Inflammatory macrophage treated with lipopolysaccharide for 4 hours (primary cell): ENCODE measurements at regions not wholly inside any gene's neighbourhood (a gene's known extent, or its start where the extent isn't known, plus 50 kb on each side); places are given as distances from the start of the nearest gene placed in this dataset.

Experiments
- DNase-seq: peaks from one replicate; pipeline ENCODE4 v3.0.0-alpha.2; 2020

DNA sequence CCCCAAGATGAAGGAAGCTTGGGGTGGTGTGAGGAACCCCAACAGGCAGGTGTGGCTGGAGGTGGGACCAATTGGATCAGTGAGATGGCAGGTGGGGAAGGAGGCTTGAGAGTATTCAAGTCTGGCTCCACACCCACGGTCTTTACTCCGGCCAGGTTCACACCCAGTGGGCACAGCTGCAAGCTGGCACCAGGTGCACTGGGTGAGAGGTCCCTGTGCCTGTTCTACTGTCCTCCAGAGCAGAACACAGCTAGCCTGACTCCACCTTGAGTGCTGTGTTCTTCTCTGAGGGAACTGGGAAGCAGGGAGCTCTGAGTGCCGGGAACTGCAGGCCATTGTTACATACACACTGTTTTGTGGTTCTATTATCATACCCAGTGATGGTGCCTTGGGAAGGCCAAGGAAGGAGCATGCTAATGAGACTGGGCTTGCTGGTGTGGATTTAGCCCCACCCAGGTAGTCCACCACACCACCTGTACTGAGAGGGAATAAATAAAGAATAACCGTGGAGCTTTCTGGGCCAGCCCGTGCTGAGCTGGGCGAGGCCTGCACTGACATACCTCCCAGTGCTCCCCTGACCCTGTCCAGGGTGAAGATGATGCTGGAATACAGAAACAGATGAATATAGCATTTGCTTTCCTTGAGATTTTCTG lies 93.4 kb downstream of the ABHD5 start:
- DNase-seq, result no peak

DNA sequence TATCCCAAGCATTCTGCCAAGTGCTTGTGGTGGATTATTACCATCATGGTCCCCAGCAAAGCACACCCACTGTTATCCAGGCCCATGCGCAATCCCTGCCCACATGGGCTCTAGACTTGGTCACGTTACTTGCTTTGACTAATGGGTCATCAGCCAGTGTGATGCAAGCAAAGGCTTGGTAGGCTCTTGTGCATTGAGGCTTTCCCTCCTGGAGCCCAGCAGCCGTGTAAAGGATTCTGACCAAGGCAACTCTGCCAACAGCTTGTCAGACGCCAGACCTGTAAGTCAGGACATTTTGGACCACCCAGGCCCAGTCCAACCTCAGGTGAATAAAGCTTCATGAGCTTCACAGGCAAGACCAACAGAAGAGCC lies 93.9 kb downstream of the ABHD5 start:
- DNase-seq, result no peak

DNA sequence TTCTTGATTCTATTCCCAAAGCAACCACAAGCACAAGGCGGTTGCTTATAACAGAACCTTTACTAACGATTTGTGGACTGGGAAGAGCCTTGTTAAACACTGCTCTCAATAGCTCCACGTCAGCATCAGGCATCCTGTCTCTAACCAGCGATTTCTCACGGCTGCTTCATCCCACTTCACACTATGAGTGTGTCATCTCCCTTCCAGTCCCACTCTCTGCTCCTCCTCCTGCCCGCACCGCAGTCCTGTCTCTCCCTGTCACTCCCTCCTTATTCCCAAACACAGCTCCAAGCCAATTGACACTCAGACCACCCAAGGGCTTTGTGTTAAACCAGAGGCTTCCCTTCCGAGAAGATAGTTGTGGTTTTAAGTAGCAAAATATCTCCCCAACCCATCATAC lies 94.8 kb downstream of the ABHD5 start:
- no peak for DNase-seq

DNA sequence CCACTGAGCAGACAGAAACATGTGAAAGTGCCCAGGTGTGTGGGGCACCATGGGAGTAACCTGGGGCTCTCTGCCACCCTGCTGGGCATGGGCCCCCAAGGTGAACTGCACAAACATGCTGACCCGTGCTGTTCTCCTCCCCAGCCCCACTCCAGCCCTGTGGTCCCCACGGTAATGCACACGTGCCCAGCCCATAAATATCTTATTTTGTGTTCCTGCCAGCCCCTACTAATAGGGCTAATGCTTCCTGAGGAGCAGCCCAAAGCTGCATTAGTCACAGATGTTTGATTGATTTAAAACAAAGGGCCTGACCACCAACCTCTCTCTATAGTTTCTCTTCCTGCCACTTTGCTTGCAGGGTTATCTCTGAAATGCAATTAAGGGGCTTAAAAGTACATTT lies 95.4 kb downstream of the ABHD5 start:
- DNase-seq, result no peak

DNA sequence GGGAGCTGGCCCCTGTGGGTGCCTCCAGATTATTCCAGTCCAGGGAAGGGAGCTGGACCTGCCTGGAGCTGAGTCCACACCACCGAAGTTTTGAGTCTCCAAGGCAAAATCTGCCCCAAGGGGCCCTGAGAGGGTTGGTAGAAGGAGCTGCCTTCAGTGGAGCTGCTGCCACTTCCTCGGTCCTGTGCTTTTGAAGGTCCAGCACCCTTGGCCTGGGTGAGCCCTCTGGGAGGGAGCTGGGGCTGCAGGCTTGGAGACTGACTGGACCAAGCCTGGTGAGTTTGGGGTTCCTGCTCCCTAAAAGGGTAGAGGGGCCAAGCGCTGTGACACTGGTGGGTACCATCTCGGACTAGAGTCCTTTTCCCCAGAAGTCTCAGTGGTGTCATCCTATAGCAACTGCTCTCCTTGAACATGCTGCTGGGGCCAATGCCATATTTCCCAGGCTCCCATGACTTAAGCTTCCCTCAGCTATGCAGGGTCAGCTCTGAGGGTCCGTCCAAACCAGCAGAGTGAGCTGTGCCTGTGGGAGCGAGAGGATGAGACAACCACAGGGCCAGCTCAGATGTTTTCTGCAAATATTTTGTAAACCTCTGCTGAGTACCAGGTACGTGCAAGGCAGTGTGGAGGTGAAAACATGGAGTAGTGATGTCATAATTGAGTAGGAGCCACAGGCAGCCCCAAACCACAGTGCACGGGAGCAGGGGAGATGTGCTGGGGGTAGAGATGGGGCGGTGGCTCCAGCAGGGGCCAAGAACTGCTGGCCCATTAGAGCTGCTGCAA lies 96.0 kb downstream of the ABHD5 start:
- DNase-seq, result no peak

DNA sequence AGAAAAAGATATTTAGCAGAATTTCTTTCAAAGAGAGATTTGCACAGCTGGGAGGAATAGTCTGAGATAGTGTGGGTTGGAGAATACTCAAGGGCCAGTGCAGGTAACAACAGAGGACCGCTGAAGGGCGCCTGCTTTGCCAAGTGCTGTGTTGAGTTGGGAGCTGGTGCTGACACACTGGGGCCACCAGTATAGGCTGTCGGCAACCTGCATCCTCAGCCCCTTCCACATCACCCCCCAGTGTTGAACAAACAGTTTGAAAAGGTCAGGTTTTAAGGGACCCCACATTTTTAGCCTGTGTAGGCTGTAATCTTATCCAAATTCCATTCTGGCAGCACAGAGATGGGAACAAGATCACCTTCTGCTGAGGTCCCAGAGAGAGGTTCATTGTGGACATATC lies 96.6 kb downstream of the ABHD5 start:
- DNase-seq, result no peak

DNA sequence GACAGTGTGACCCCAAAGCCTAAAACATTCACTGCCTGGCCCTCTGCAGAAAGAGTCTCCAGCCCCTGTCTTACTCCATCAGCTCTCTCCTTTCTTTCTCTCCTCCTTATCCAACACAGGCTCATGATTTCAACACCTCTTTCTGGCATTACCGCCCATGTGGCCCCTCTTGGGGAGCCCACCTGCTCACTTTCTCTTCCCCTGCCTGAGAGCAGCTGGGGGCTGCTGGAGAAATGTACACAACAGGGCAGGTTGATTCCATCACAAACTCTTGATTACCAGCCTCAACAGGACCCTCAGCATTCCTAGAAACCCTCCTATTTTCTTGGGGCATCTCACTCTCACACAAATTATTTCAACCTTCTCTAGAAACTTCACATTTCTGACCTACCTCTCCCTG lies 98.3 kb downstream of the ABHD5 start:
- DNase-seq, result no peak

DNA sequence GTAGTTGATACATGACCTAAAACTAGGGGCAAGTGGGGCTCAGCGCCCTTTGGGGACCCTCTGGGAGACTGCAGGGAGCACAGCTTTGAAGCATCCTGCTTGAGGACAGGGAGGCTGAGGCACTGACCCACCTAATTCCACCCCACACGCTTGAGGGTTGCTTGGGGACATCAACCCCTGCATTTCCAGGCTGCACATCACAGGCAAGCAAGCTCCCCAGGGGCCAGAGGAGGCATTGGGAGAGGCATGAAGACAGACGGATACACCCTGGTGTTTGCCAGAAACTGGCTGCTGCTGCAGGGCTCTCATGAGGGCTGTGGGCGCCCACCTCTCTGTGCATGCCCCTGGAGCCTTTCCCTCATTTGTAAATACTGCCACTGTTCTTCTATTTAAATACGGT lies 99.3 kb downstream of the ABHD5 start:
- no peak for DNase-seq

DNA sequence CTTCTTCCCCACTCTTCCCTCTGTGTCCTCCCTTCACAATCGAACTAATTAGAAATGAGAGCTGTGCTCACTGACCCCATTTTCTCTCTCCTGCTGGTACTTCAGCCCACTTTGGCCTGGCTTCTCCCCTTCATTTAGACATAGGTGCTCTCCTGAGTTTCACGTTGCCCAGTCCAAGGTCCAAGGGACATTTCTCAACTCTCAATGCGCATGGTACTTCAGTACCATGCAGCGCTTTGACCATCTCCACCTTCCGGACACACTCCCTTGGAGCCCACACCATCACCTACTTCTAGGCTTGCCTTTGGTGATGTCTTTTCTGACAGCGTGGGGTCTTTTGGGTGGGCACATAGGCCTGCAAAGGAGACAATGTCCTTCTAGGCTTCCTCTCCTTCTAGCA lies 99.7 kb downstream of the ABHD5 start:
- DNase-seq, result no peak

DNA sequence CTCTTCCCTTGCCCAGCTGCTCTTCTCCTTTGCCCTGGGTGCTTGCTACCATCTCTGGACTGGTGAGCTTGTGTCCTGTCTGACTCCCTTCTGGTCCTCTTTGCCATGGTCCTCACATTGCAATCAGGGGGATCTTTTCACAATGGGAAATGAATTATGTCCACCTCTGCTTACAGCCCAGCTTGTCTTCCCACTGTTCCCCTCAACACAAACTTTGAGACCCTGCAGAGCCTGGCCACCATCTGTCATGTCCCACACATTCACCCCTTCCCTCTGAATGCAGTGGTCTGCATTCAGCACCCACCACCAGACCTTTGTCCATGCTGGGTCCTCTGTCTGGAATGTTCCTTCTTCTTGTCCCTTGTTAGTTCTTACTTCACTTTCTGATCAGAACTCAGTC lies 100.5 kb downstream of the ABHD5 start:
- no peak for DNase-seq

DNA sequence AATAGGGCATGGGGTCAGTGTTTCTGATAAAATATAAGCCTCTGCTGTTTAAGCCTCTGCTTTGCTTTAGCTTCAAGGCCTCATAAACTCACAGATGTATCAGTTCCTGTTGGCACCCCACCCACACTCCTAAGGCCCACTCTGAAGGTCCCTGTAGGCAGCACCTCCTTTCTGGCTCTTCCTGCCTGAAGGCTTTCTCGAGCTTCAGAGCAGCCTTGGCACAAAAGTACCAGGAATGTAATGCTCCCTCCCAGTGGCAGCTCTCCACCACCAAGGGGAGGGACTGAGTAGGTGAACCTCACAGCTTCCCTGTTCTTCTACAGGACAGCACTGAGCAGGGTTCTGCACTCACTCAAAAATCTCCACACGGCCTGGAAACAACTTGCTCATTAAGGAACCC lies 102.2 kb downstream of the ABHD5 start:
- no peak for DNase-seq

DNA sequence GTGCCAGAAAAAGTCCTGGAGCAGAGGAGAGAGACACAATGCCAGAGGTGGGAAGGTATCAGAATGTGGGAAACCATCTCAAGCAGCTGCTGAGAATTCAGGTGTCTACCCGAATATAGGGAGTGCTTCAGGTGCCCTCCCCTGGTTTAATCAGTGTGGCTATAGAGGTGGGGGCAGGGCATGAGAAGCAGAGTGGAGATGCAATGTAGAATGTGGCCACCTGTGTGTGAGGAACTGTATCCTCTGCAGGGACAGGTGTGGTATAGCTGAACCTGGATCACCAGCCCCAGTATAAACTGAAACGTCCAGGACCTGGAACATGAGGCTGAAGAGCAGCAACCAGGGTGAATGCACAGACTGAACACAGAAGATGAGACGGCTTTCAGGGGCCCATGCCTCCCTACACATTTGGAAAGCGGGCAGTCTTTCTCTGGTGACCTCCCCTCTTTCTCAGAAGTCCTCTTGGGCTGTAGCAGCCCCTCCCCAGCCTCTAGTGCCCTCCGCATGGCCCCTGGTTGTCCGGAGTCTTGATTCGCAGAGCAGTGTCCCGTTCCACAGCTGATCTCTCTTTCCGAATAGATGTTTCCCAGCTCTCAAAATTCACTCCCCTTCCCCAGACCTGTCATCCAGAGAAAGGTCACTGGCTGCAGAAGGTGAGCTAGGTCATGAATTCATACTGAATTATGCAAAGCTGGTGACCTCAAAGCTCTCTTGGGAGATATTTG lies 103.1 kb downstream of the ABHD5 start:
- DNase-seq, result no peak

DNA sequence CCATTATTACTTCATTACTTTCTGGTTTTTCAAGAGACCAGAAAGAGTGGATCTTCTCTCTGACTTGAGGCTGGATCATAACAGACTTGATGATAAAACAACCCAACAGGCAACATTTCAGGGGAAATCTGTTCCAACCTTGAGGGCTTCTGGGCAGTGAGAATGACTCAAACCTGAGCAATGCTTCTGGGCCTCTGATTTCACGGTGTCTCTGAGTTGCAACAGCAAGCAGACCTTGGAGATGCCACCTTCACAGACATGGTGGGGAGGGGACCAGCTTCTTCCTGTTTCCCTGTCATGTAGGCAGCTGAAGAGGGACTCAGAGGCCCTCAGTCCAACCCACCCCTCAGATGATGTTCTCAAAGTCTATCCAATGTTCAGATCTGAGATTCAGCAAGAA lies 104.0 kb downstream of the ABHD5 start:
- no peak for DNase-seq

DNA sequence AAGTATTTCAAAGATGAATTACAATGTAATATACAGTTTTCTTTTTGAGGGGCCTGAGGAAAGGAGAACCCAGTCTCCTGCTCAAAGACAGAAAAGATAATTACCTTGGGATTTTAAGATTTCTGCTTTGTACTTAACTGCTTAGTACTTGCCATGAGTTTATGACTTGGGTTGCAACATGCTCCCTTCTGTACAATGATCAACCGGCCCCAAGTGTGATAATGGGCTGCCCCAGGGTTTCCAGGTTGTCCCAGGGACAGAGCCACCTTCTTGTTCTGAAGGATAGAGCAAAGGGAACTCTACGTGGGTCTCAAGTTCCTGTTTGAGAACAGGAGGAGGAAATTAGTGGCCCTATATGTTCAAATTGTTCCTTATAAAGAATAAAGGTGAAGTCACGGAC lies 104.8 kb downstream of the ABHD5 start:
- no peak for DNase-seq

DNA sequence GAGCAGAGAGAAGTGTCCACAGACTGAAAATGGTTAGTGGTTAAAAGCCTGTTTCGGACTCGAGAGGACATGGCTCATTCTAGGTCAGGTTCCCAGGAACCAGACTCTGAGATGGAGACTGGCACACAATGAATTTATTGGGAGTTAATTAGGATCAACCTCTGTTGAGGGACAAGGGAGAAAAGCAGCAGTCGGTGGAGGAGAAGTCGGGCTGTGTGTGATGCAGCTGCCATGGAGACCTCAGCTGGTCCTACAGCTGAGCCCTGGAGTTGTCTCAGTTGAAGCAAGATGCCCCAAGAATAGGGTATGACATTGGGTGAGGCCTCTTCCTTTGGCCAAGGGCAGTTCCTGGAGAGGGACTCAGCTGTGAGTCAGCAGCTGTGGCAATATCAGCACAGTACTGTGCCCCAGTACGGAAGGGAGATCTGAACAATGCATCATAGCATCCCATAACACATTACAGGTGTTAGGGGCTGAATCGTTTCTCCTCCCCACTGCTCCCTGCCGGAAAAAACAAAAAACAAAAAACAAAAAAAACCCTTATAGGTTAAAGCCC lies 105.4 kb downstream of the ABHD5 start:
- no peak for DNase-seq

DNA sequence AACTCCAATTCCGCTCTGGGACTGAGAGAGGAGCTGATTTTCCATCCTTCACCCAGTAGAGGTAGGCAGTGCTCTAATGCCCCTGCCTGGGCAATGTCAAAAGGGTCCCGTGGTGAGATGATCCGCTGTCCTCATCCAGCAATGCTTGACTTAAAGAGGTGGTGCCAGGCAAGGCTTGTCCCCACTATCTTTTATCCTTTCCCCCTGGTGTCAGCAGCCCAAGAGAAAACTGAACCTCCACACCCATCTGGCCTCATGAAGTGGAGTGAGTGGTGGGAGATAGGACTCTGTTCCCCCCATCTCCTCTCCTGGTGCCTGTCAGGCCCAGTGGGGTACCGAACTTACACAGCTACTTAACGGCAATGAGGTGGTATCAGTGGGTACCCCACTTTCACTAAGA lies 107.1 kb downstream of the ABHD5 start:
- DNase-seq, result no peak

DNA sequence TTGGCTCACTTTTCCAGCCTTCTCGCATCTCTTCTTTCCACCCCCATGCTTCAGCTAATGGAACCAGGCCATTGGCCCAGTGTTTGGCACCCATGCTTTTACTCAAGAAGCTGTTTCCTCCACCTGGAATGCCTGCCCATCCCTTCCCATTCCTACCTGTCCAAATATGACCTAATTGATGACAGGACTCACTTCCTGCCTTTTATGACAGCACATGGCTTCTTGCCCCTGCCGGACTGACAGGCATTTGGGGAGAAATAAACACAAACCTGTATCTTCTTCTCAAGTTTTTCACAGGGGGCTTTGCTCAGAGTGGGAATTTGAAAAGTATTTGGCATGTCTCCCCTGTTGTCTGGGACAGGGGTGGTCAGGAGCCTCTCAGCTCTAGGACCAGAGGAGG lies 120.1 kb downstream of the ABHD5 start:
- DNase-seq, result no peak

DNA sequence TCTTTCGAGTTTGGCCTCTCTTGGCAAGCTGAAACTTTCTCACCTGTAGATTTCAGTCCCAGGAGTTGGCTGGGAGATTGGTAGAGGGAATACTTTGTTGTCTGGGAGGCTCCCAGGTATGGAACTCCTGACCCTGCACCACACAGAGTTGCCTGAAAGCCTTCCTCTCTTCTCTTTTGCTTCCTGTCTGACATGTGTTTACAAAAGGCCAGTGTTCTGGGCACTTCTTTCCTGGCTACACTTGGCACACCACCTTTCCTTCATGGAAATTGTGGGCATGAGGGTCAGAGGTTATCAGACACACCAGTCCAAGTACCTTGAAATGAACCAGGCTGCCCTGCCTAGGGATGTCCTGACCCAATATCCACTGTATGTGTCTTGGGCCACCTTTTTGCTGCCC lies 123.7 kb downstream of the ABHD5 start:
- DNase-seq, result no peak

DNA sequence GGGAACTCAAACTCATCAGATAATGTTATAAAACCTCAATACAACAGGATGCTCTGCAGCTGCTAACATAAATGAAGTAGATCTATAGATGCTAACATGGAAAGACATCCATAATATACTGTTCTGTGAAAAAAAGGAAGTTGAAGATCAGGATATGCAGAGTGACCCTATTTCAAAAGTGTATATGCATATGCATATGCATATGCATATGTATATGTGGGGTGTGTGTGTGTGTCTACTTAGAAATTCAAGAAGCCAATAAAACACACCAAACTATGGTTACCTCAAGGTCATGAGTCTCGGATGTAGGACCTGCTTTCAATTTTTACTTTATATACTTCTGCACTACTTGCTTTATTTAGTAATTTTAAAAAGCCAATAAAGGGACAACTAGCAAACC lies 125.6 kb downstream of the ABHD5 start:
- no peak for DNase-seq

DNA sequence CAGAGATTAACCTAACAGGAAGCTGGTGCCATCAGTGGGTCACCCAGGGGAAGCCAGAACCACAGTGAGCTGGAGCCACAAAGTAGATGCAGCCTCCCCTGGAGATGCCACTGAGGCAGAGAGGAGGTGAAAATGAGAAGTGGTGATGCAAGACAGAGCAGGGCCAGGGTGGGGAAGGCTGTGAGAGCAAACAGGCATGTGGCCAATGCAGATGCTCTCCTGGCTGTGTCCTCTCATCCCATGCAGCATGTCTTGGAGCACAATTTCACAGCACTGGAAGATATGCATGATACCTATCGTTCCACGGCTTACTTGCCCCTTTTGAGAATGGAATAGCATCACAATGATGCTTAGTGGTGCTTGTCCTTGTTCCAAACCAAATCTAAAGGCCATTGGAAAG lies 126.3 kb downstream of the ABHD5 start:
- no peak for DNase-seq

DNA sequence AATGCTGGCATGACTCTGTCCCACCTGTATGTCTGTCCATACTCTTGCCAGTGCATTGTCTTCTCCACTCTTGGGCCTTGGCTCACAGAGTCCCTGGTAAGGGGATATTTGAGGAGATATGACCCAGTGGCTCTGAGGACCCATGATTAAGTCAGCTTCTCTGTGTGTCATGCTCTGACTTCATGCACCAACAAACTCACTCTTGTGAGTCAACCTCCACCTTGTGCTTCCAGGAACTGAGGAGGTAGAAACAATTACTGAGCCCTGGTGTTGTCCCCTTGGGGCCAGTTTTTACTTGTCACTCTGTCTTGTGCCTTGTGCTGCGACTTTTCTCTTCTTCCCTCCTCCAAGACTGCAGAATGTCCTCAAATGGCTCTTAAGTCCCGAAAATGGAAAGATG lies 127.1 kb downstream of the ABHD5 start:
- DNase-seq, result no peak

DNA sequence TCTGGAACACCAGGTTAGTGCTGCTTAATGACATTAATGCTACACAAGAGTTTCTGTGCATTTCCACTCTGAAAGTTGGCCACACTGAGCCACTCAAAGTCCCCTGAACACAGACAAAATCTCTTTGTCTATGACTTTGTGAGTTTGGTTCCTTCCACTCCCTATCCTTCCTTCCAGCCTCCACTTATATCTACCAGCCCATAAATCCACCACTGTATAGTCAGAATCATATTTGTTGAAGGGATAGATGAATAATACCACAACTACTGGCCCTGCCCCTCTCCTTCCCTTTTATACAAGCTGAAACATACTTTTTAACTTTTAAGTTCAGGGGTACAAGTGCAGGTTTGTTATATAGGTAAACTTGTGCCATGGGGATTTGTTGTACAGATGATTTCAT lies 127.5 kb downstream of the ABHD5 start:
- no peak for DNase-seq

DNA sequence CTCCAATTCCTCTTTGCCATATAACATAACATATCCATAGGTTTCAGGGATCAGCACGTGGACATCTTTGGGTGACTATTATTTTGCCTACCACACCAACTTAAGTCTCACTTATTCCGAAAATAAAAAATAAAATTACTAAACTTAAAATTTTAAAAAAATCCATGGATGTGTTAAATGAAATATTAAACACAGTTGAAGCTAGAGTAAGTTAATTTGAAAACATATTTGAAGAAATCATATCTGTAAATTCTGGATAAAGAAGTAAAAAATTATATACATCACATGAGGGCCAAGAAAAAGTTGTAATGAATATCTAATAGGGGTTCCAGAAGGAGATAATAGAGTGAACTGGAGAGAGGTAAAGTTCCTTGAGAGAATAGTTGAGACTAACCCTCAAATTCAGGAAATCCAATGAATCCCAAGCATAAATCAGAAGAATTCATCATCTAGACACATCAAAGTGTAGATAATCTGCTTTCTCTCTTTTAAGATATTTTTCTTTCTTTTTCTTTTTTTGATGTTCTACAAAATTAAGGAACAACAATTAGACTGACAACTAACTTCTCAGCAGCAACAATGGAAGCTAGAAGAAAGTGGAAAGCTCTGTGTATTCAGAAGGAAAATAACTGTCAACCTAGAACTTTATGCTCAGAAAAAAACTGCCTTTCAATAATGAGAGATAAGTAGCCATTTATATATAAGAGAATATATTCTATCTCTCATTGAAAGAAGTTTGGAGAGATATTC lies 147.4 kb downstream of the ABHD5 start:
- DNase-seq, result no peak
